PC-9 (cell line): ENCODE measurements at regions not wholly inside any gene's neighbourhood (a gene's known extent, or its start where the extent isn't known, plus 50 kb on each side); places are given as distances from the start of the nearest gene placed in this dataset.

Experiments
- BruUV-seq: library from RNA; stranded (reverse); fragments of 400-500 nt; replicated peaks from 2 replicates; lab custom pipeline; 2021; lab: Mats Ljungman, UMichigan
- CTCF ChIA-PET: fragments of 300-600 bp; sonication (Branson Sonifier 250); formaldehyde crosslinking; loops from one replicate; lab custom pipeline; 2022; ENCODE audit warnings: antibody characterized with exemption; lab: Charles Lee
- POLR2A ChIA-PET: fragments of 300-600 bp; sonication (Branson Sonifier 250); formaldehyde crosslinking; loops from one replicate; lab custom pipeline; 2022; ENCODE audit warnings: antibody characterized with exemption; ENCODE audit not compliant: unreplicated experiment; lab: Charles Lee
- DNase-seq, 2 experiments: peaks; one replicate each; pipeline versions ENCODE4 v3.0.0 to v3.0.0-alpha.2; 2015 to 2022; ENCODE audit warnings: mixed read lengths in 1 of 2
- H2AFZ ChIP-seq: fragments of 200-600 bp; sonication (generic); 2 replicates; pipeline ENCODE4 v1.8.1; 2017; ENCODE audit warnings: antibody characterized with exemption
- H3F3A ChIP-seq: fragments of 200-600 bp; sonication (generic); 2 replicates; pipeline ENCODE4 v1.8.1; 2017; ENCODE audit warnings: antibody characterized with exemption, mild to moderate bottlenecking, low read depth; ENCODE audit not compliant: insufficient read depth
- H3K27ac ChIP-seq: fragments of 200-600 bp; sonication (generic); 2 replicates; pipeline ENCODE4 v1.6.1; 2016; ENCODE audit warnings: mixed run types
- H3K27me3 ChIP-seq: fragments of 200-600 bp; sonication (generic); 2 replicates; pipeline ENCODE4 v1.6.1; 2016; ENCODE audit warnings: low read depth, mixed run types; ENCODE audit not compliant: insufficient read depth
- H3K36me3 ChIP-seq: fragments of 200-600 bp; sonication (generic); 2 replicates; pipeline ENCODE4 v1.6.1; 2016; ENCODE audit warnings: low read depth, mixed run types
- H3K4me1 ChIP-seq: fragments of 200-600 bp; sonication (generic); replicated peaks from 2 replicates; pipeline ENCODE4 v1.6.1; 2016; ENCODE audit warnings: mixed run types; ENCODE audit not compliant: insufficient read depth
- H3K4me2 ChIP-seq: fragments of 200-600 bp; sonication (generic); 2 replicates; pipeline ENCODE4 v1.6.1; 2017; ENCODE audit warnings: mixed run types
- H3K4me3 ChIP-seq: fragments of 200-600 bp; sonication (generic); 2 replicates; pipeline ENCODE4 v1.6.1; 2016; ENCODE audit warnings: mixed run types
- H3K79me2 ChIP-seq: fragments of 200-600 bp; sonication (generic); 2 replicates; pipeline ENCODE4 v1.6.1; 2017; ENCODE audit warnings: low read depth, mixed run types
- H3K9me2 ChIP-seq: fragments of 200-600 bp; sonication (generic); 2 replicates; pipeline ENCODE4 v1.8.1; 2017; ENCODE audit warnings: mild to moderate bottlenecking; ENCODE audit not compliant: insufficient read depth
- H3K9me3 ChIP-seq: fragments of 200-600 bp; sonication (generic); 2 replicates; pipeline ENCODE4 v1.8.1; 2016; ENCODE audit warnings: low read depth; ENCODE audit not compliant: insufficient read depth
- H4K20me1 ChIP-seq: fragments of 200-600 bp; sonication (generic); 2 replicates; pipeline ENCODE4 v1.8.1; 2017; ENCODE audit not compliant: insufficient read depth
- CTCF ChIP-seq: fragments of 200-600 bp; sonication (generic); conservative IDR thresholded peaks from 2 replicates; pipeline ENCODE4 v1.6.1; 2017; ENCODE audit warnings: mixed run types, antibody characterized with exemption, mild to moderate bottlenecking, moderate library complexity
- EZH2 ChIP-seq: fragments of 200-600 bp; sonication (generic); IDR thresholded peaks from 2 replicates; pipeline ENCODE4 v1.8.0; 2017; ENCODE audit warnings: antibody characterized with exemption, low read depth
- intact Hi-C: fragments of 100-400 bp; cut with micrococcal nuclease; formaldehyde crosslinking; loops from one replicate; pipeline ENCODE4 v1.10.0; 2022; ENCODE audit not compliant: unreplicated experiment

- intact Hi-C loops = no loop called here
- no peaks in the 10 kb centered on the region for H3K9me2 ChIP-seq
- H3K4me2 ChIP-seq = no peak overlapping the region
- H3K4me3 ChIP-seq = no peak overlapping the region
- TF ChIP-seq EZH2 (no peak), CTCF (no peak)
- H3K79me2 ChIP-seq = no peaks in the 10 kb centered on the region
- no peak overlapping the region for H3K27ac ChIP-seq
- H3K4me1 ChIP-seq = no peaks in the 10 kb centered on the region
- CTCF ChIA-PET = no interaction called here
- H3K27me3 ChIP-seq = no peaks in the 10 kb centered on the region; the same call in 1 of the 2 replicates
- BruUV-seq = no TSS peak
- no peak for DNase-seq
- H2AFZ ChIP-seq = no peak overlapping the region
- POLR2A ChIA-PET = no interaction called here
- H3K9me3 ChIP-seq = no peaks in the 10 kb centered on the region
- no peaks in the 10 kb centered on the region for H4K20me1 ChIP-seq
- no peaks in the 10 kb centered on the region for H3F3A ChIP-seq
- H3K36me3 ChIP-seq = no peaks in the 10 kb centered on the region
These were observed 132.6 kb downstream of the C1D start for GRCh38 chr2:67930156-67930555.

DNA sequence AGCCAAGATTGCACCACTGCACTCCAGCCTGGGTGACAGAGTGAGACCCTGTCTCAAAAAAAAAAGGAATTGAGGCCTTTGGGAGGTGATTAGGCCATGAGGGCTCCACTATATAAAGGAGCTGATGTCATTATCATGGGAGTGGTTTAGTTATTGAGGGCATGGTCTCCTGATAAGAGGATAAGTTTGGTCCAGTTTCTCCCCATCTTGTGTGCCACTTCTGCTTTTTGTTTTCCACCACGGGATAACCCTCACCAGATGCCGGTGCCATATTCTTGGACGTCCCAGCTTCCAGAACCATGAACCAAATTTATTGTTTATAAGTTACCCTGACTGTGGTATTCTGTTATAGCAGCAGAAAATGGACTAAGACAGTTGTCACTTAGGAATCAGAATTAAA lies 125.8 kb downstream of the C1D start:
- 0 out of 2 replicates have a peak, but pooled peaks cover 7% of the 10 kb centered on the region for H3K27me3 ChIP-seq
- intact Hi-C loops = no loop called here
- no peaks in the 10 kb centered on the region for H3K4me1 ChIP-seq
- H3K9me2 ChIP-seq = no peaks in the 10 kb centered on the region
- no peak overlapping the region for H3K27ac ChIP-seq
- TF ChIP-seq EZH2 = no peak
- TF ChIP-seq CTCF = no peak
- H3K4me2 ChIP-seq = no peak overlapping the region
- POLR2A ChIA-PET = no interaction called here
- H4K20me1 ChIP-seq = no peaks in the 10 kb centered on the region
- no peak overlapping the region for H3K4me3 ChIP-seq
- CTCF ChIA-PET = no interaction called here
- BruUV-seq = no TSS peak
- H3K36me3 ChIP-seq = no peaks in the 10 kb centered on the region
- H3F3A ChIP-seq = no peaks in the 10 kb centered on the region
- no peak overlapping the region for H2AFZ ChIP-seq
- H3K9me3 ChIP-seq = no peaks in the 10 kb centered on the region
- no peak for DNase-seq
- no peaks in the 10 kb centered on the region for H3K79me2 ChIP-seq

DNA sequence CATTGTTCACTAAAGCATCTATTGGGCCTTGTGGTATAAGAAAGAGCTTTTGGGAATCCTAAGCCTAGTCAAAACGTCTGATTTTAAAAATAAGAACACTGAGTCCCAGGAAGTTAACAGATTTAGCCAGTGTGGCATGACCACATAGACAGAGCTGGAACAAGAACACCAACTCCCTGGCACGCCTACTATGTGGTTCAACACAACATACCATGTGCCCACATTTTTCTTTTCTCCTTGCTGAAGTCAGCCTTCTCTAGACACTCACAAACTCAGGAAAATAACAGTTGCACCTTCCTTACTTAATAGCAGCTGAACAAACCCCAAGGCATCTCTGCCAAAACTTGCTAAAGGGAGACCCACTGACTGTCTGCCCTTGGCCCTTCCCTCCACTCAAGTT lies 124.8 kb downstream of the C1D start:
- Histone ChIP-seq H3F3A (no peaks in the 10 kb centered on the region), H3K9me2 (no peaks in the 10 kb centered on the region), H3K79me2 (no peaks in the 10 kb centered on the region), H4K20me1 (no peaks in the 10 kb centered on the region), H3K4me1 (no peaks in the 10 kb centered on the region), H3K27me3 (0 out of 2 replicates have a peak, but pooled peaks cover 8% of the 10 kb centered on the region), H3K9me3 (no peaks in the 10 kb centered on the region), H3K27ac (no peak overlapping the region), H3K36me3 (no peaks in the 10 kb centered on the region), H3K4me3 (no peak overlapping the region), H3K4me2 (no peak overlapping the region), H2AFZ (no peak overlapping the region)
- intact Hi-C loops = no loop called here
- ChIA-PET POLR2A (no interaction called here), CTCF (no interaction called here)
- no peak for DNase-seq
- no TSS peak for BruUV-seq
- TF ChIP-seq CTCF (no peak), EZH2 (no peak)
